ENCODE measurements at regions not wholly inside any gene's neighbourhood (a gene's known extent, or its start where the extent isn't known, plus 50 kb on each side); places are given as distances from the start of the nearest gene placed in this dataset.

GRCh38 chr14:66085665-66086064 is 400.5 kb upstream of the CCDC196 start:
- no peaks in the 10 kb centered on the region for H3F3A ChIP-seq (ENCODE audit: insufficient read depth, low read length)
- no peaks in the 10 kb centered on the region for H3K27me3 ChIP-seq (replicated peaks; ENCODE audit: insufficient read depth, low read length)
- no peak overlapping the region for H3K9ac ChIP-seq (ENCODE audit: low read length)
- H4K20me1 ChIP-seq (ENCODE audit: insufficient read depth, low read length) = no peaks in the 10 kb centered on the region
- H3K79me2 ChIP-seq (ENCODE audit: low read length) = no peaks in the 10 kb centered on the region
- no peak overlapping the region for H3K4me3 ChIP-seq (ENCODE audit: low read length)
- H3K4me2 ChIP-seq (ENCODE audit: low read depth, low read length) = no peak overlapping the region
- TF ChIP-seq EZH2phosphoT487 (IDR thresholded peaks at IDR 0.05; ENCODE audit: low read length) (no peak), EZH2 (optimal IDR thresholded peaks at IDR 0.05; ENCODE audit: low read depth, low read length) (no peak), CTCF (IDR thresholded peaks at IDR 0.05; ENCODE audit: low read length) (no peak)
- no peaks in the 10 kb centered on the region for H3K4me1 ChIP-seq (ENCODE audit: low read length)
- H3K9me2 ChIP-seq (replicated peaks; ENCODE audit: insufficient read depth, low read length) = no peaks in the 10 kb centered on the region
- H2AFZ ChIP-seq (ENCODE audit: low read length) = no peak overlapping the region
- H3K27ac ChIP-seq (ENCODE audit: low read length) = no peak overlapping the region
- DNase-seq = no peak
- H3K9me3 ChIP-seq (replicated peaks; ENCODE audit: insufficient read depth, low read length) = no peaks in the 10 kb centered on the region
- H3K36me3 ChIP-seq (replicated peaks; ENCODE audit: insufficient read depth, low read length) = no peaks in the 10 kb centered on the region

DNA sequence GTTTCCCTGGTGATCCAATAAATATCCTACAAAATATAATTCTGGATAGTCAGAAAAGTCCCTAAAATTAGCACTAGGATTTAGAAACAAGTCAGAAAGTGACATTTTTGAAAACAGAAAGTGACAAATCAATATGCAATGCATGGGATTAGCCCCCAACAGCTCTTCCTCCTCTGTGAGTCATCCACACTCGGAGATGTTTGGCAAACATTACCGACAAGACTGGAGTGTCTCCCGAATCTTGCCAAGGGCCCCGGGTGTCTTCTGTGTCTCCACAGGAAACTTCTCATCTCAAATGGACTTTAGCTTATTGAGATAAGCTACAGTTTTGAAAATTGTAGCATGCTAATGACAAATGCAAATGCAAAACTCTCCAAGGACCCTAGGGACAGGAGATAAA is 398.9 kb upstream of the CCDC196 start:
- H3K79me2 ChIP-seq (ENCODE audit: low read length) = no peaks in the 10 kb centered on the region
- no peak overlapping the region for H3K27ac ChIP-seq (ENCODE audit: low read length)
- no peaks in the 10 kb centered on the region for H3K4me1 ChIP-seq (ENCODE audit: low read length)
- no peaks in the 10 kb centered on the region for H4K20me1 ChIP-seq (ENCODE audit: insufficient read depth, low read length)
- TF ChIP-seq EZH2phosphoT487 (IDR thresholded peaks at IDR 0.05; ENCODE audit: low read length) (no peak), EZH2 (optimal IDR thresholded peaks at IDR 0.05; ENCODE audit: low read depth, low read length) (no peak), CTCF (IDR thresholded peaks at IDR 0.05; ENCODE audit: low read length) (no peak)
- H3K4me2 ChIP-seq (ENCODE audit: low read depth, low read length) = no peak overlapping the region
- no peak overlapping the region for H2AFZ ChIP-seq (ENCODE audit: low read length)
- no peaks in the 10 kb centered on the region for H3K27me3 ChIP-seq (replicated peaks; ENCODE audit: insufficient read depth, low read length)
- H3K9ac ChIP-seq (ENCODE audit: low read length) = no peak overlapping the region
- H3K4me3 ChIP-seq (ENCODE audit: low read length) = no peak overlapping the region
- H3K36me3 ChIP-seq (replicated peaks; ENCODE audit: insufficient read depth, low read length) = no peaks in the 10 kb centered on the region
- no peaks in the 10 kb centered on the region for H3F3A ChIP-seq (ENCODE audit: insufficient read depth, low read length)
- DNase-seq = no peak
- H3K9me2 ChIP-seq (replicated peaks; ENCODE audit: insufficient read depth, low read length) = no peaks in the 10 kb centered on the region
- H3K9me3 ChIP-seq (replicated peaks; ENCODE audit: insufficient read depth, low read length) = no peaks in the 10 kb centered on the region

- Histone ChIP-seq H4K20me1 (ENCODE audit: insufficient read depth, low read length) (no peaks in the 10 kb centered on the region), H3K4me1 (ENCODE audit: low read length) (no peaks in the 10 kb centered on the region), H3K4me3 (ENCODE audit: low read length) (no peak overlapping the region), H3K79me2 (ENCODE audit: low read length) (no peaks in the 10 kb centered on the region), H3K9me2 (replicated peaks; ENCODE audit: insufficient read depth, low read length) (no peaks in the 10 kb centered on the region), H3K27me3 (replicated peaks; ENCODE audit: insufficient read depth, low read length) (no peaks in the 10 kb centered on the region), H2AFZ (ENCODE audit: low read length) (no peak overlapping the region), H3F3A (ENCODE audit: insufficient read depth, low read length) (no peaks in the 10 kb centered on the region), H3K27ac (ENCODE audit: low read length) (no peak overlapping the region), H3K9me3 (replicated peaks; ENCODE audit: insufficient read depth, low read length) (no peaks in the 10 kb centered on the region), H3K9ac (ENCODE audit: low read length) (no peak overlapping the region), H3K36me3 (replicated peaks; ENCODE audit: insufficient read depth, low read length) (no peaks in the 10 kb centered on the region), H3K4me2 (ENCODE audit: low read depth, low read length) (no peak overlapping the region)
- no peak for DNase-seq
- no peak for TF ChIP-seq EZH2 (optimal IDR thresholded peaks at IDR 0.05; ENCODE audit: low read depth, low read length)
- no peak for TF ChIP-seq CTCF (IDR thresholded peaks at IDR 0.05; ENCODE audit: low read length)
- no peak for TF ChIP-seq EZH2phosphoT487 (IDR thresholded peaks at IDR 0.05; ENCODE audit: low read length)
Observed at GRCh38 chr14:66088656-66089055, 397.5 kb upstream of the CCDC196 start.
